Retinal pigment epithelial cell (primary cell): ENCODE measurements at regions not wholly inside any gene's neighbourhood (a gene's known extent, or its start where the extent isn't known, plus 50 kb on each side); places are given as distances from the start of the nearest gene placed in this dataset.
A peak's percentile ranks its signal among the peaks of the same experiment; 100 is the strongest.
"Not testable (repeated sequence)": the region's sequence is repeated elsewhere in the genome, so short reads cannot be mapped to it uniquely, and the experiment has no call there.

Experiments
- DNase-seq: peaks from one replicate; pipeline ENCODE4 v3.0.0-alpha.2; 2010; ENCODE audit warnings: low read depth
- H3K4me3 ChIP-seq: 2 replicates; pipeline ENCODE4 v1.5.1; 2011; ENCODE audit warnings: mild to moderate bottlenecking, low read length, control low read depth, moderate library complexity
- TF ChIP-seq, protein P1 (sequence below): conservative IDR thresholded peaks from 2 replicates; pipeline ENCODE4 v1.5.1; 2011; ENCODE audit warnings: low read depth, low read length, control low read depth, inconsistent platforms

DNA sequence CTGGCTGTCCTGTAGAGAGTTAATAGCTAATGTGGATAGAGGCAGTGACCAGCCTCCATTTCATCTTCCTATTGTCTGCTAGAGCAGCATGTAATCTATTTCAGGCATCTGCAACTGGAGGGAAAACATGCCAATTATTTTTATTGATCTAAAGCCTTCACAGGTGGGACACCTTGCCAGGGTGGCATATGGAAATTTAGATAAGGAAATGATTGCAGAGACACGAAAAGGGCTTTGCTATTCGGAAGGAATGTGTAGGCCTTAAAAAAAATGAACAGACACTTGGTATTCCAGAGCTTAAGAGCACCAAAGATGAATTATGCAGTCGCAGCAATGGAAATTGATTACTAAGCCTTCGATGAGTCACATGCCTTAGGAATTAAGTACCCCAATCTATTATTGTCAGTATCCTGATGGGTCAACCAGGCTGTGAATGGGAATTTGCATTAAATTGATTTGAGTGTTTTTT lies 454.7 kb downstream of the SQOR start:
- no peak overlapping the region for H3K4me3 ChIP-seq
- DNase-seq = no peak
- TF ChIP-seq, protein P1, sequence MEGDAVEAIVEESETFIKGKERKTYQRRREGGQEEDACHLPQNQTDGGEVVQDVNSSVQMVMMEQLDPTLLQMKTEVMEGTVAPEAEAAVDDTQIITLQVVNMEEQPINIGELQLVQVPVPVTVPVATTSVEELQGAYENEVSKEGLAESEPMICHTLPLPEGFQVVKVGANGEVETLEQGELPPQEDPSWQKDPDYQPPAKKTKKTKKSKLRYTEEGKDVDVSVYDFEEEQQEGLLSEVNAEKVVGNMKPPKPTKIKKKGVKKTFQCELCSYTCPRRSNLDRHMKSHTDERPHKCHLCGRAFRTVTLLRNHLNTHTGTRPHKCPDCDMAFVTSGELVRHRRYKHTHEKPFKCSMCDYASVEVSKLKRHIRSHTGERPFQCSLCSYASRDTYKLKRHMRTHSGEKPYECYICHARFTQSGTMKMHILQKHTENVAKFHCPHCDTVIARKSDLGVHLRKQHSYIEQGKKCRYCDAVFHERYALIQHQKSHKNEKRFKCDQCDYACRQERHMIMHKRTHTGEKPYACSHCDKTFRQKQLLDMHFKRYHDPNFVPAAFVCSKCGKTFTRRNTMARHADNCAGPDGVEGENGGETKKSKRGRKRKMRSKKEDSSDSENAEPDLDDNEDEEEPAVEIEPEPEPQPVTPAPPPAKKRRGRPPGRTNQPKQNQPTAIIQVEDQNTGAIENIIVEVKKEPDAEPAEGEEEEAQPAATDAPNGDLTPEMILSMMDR = no peak

DNA sequence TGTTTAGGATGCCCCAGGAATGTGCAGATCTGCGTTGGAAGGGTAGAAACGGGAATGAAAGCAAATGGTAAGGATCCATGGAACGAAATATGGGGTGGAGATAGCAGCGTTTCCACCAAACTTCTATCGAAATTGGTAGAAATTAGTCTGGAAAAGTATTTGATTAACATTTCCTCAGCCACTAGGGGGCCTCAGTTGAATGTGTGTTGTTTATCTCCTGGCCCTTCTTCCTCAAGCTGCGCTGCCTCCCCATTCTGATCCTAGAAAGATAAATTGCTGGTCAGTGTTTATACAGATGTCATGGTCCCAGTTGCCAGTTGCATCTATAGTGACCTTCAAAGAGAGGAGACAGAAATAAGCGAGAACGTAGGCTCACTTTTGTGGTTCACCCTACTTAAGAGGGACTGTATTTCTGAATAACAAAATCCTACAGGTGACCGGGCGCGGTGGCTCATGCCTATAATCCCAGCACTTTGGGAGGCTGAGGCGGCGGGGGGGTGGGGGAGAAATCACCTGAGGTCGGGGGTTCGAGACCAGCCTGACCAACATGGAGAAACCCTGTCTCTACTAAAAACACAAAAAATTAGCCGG lies 457.1 kb downstream of the SQOR start:
- TF ChIP-seq, protein P1 = peak; percentile 58
- no peak for DNase-seq
- no peak overlapping the region for H3K4me3 ChIP-seq

DNA sequence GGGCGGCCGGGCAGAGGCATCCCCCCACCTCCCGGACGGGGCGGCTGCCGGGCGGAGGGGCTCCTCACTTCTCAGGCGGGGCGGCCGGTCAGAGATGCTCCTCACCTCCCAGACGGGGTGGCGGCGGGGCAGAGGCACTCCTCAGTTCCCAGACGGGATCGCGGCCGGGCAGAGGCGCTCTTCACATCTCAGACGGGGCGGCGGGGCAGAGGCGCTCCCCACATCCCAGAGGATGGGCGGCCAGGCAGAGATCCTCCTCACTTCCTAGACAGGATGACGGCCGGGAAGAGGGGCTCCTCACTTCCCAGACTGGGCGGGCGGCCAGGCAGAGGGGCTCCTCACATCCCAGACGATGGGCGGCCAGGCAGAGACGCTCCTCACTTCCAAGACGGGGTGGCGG lies 463.2 kb downstream of the SQOR start:
- H3K4me3 ChIP-seq, DNase-seq: not testable (repeated sequence)

DNA sequence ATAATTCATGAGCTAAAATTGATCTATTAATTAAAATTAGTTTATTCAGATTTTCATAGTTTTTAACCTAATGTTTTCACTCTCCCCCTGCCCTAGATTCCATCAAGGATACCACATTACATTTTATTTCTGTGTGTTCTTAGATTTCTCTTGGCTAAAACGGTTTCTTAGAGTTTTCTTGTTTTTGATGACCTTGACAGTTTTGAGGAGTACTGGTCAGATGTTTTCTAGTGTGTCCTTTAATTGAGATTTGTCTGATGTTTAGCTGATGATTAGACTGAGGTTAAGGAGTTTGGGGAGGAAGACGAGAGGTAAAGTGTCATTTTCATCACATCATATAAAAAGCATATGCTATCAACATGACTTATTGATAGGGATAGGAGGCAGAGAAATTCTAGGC lies 475.9 kb downstream of the SQOR start:
- no peak overlapping the region for H3K4me3 ChIP-seq
- TF ChIP-seq, protein P1 = no peak
- no peak for DNase-seq

DNA sequence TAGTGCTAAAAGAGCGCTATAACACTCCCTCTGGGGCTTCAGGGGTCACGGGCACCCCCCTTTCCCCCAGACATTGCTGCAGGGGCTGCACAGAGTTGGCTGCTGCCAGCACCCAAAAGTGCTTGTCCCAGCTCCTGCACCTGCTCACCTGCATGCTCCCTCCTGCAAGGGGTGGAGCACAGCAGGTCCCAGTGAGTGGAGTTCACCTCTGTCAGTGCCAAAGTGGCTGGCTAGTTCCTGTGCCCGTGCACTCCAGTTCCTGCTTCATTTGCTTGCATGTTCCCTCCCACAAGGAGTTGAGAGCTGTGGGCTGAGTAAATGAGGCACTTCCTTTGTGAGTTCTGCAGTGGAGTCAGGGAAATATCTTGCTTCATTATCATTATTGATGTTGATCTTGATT lies 476.9 kb downstream of the SQOR start:
- H3K4me3 ChIP-seq = no peak overlapping the region
- DNase-seq = no peak
- TF ChIP-seq, protein P1 = no peak

DNA sequence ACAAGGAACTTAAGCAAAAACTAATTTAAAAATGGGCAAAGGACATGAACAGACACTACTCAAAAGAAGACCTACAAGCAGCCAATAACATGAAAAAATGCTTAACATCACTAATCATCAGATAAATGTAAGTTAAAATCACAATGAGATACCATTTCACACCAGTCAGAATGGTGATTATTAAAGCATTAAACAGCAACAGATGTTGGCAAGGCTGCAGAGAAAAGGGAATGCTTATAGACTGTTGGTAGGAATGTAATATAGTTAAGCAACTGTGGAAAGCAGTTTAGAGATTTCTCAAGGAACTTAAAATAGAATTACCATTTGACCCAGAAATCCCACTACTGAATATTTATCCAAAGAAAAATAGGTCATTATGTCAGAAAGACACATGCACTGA lies 482.2 kb downstream of the SQOR start:
- DNase-seq = no peak
- TF ChIP-seq, protein P1 = no peak
- no peak overlapping the region for H3K4me3 ChIP-seq

DNA sequence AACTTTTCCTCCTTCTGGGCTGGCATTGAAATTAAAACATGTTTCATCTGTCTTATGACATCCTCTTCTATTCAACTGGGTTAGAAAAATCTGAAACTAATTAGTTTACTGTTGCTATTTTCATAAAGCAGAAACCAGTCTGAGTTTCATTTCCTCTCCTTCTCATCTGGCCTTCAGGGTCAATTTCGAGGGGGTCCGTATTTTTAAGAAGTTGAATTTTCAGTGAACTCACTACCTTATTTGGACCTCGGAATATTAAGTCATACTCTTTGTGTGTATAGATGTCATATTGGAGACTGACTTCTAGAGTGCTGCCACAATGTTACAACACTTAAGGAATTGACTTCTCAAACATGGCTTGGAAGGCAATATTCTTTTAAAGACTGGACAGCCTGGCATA lies 485.9 kb downstream of the SQOR start:
- DNase-seq = no peak
- H3K4me3 ChIP-seq = no peak overlapping the region
- TF ChIP-seq, protein P1 = no peak

DNA sequence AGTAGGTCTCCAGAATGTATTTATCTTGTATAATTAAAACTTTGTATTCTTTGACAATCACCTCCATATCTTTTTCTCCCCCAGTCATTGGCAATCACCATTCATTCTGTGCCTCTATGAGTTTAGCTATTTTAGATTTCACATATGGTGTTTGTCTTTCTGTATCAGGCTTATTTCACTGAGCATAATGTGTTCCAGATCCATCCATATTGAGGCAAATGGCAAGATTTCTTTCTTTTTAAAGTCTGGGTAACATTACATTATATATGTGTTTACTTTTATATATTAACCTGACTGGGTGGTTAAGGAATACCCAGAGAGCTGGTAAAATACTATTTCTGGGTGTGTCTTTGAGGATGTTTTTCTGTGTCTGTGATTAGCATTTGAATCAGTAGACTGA lies 486.6 kb downstream of the SQOR start:
- TF ChIP-seq, protein P1 = no peak
- DNase-seq = no peak
- H3K4me3 ChIP-seq = no peak overlapping the region
